ENCODE measurements at regions not wholly inside any gene's neighbourhood (a gene's known extent, or its start where the extent isn't known, plus 50 kb on each side); places are given as distances from the start of the nearest gene placed in this dataset.

DNA sequence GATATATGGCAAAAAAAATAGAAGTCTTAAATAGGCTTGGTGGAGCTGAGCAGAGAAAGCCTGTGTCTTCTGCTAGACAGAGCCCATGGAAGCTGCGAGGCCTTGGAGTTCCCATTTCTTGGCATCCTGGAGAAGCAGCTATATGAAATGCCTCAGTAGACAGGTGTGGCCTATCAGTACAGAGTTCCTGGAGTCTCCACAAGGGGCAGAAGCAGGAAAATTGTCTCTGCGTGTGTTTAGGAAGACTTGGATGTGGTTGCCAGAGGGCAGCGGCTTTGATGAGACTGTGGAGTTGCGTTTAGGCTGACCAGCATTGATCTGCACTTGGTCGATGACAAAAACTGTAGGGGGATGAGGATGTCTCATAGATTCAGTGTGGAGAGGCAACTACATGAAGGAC is 334.5 kb upstream of the SEL1L start:
- no peak for DNase-seq
- TF ChIP-seq GATA1 (IDR thresholded peaks at IDR 0.05; ENCODE audit: low read depth, low read length) (no peak), POLR2A (IDR thresholded peaks at IDR 0.05; ENCODE audit: low read length) (no peak)

DNA sequence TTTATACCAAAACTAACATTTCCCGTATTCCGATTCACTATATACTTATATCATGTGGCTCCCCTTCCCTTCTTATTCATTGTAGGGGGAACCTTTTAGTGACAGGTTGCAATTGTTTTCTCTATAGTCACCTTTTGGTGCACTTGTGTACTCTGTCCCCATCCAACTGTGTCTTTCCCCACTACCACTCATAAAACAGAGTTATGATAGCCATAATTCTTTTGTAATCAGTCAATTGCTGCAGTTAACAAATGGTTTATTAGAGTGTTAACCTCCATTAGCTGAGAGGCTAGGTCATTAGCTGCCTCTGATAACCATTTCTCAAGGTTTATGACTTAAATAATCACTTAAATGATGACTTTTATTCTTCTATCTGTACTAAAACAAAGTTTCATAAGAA is 338.1 kb upstream of the SEL1L start:
- DNase-seq: no peak
- no peak for TF ChIP-seq POLR2A (IDR thresholded peaks at IDR 0.05; ENCODE audit: low read length)
- no peak for TF ChIP-seq GATA1 (IDR thresholded peaks at IDR 0.05; ENCODE audit: low read depth, low read length)

DNA sequence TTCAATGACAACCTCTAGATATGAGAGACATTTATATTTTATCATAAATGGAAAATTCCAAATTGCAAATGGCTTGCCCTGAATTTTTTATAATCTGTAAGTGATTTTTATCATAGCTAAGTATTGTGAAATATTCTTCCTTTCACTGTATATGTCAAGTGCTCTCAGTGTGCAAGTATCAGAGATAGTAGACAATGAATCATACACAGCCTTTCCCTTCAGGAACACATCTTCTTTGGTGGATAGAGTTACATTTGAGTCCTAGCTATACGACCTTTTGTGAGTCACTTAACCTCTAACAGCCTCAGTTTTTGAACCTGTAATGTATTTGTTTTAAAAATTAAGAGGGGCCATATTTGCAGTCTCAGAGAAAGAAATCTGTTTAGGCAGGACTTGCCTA is 350.7 kb upstream of the SEL1L start:
- no peak for DNase-seq
- TF ChIP-seq GATA1 (IDR thresholded peaks at IDR 0.05; ENCODE audit: low read depth, low read length) (no peak), POLR2A (IDR thresholded peaks at IDR 0.05; ENCODE audit: low read length) (no peak)

DNA sequence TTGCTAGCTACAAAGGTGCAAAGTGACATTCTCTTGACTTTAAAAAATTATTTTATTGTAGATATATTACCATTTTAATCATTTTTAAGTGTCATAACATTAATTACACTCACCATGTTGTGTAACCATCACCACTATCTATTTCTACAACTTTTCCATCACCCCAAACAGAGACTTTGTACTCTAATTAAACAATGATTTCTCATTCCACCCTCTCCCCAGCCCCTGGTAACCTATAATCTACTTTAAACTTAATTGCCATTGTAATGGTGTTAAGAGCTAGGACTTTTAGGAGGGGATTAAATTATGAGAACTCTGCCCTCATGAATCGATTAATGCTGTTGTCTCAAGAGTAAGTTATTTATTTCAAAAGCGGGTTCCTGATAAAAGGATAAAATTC is 352.9 kb upstream of the SEL1L start:
- DNase-seq: no peak
- no peak for TF ChIP-seq GATA1 (IDR thresholded peaks at IDR 0.05; ENCODE audit: low read depth, low read length)
- no peak for TF ChIP-seq POLR2A (IDR thresholded peaks at IDR 0.05; ENCODE audit: low read length)

DNA sequence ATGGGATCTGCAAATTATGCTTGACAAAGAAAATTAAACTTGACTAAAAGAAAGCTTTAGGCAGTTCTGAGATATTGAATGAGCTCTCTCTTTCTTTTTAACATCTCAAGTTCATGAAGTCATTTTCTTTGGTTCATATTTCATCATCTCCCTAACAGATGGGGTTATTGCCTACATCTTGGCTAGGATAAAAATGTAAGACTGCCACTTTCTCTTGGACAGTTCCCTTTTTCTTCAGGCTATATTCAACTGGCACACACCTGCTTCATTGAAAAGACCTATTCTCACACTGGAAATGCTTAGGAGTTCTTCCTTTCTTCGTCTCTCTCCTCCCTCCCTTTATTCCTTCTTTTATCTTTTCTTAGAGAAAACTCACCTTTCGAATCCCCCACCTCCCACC is 355.9 kb upstream of the SEL1L start:
- no peak for DNase-seq
- TF ChIP-seq GATA1 (IDR thresholded peaks at IDR 0.05; ENCODE audit: low read depth, low read length) (no peak), POLR2A (IDR thresholded peaks at IDR 0.05; ENCODE audit: low read length) (no peak)

DNA sequence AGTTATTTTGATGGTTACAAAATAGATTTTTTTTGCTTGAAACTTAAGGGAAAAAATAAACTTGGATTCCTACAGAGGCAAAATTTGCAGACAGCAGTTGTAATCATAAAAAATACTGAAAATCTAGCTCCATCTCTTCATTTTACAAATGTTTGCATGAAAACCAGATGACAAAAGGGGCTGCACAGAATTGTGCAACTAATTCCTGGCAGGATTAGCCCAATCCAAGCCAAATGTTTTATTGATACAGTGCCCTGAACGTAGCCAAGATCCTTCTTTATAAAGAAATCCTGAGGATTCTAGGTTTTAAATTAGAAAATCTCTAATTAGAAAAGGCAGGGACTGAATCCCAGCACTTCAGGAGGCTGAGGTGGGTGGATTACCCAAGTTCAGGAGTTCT is 356.4 kb upstream of the SEL1L start:
- TF ChIP-seq POLR2A (IDR thresholded peaks at IDR 0.05; ENCODE audit: low read length) (no peak), GATA1 (IDR thresholded peaks at IDR 0.05; ENCODE audit: low read depth, low read length) (no peak)
- no peak for DNase-seq

DNA sequence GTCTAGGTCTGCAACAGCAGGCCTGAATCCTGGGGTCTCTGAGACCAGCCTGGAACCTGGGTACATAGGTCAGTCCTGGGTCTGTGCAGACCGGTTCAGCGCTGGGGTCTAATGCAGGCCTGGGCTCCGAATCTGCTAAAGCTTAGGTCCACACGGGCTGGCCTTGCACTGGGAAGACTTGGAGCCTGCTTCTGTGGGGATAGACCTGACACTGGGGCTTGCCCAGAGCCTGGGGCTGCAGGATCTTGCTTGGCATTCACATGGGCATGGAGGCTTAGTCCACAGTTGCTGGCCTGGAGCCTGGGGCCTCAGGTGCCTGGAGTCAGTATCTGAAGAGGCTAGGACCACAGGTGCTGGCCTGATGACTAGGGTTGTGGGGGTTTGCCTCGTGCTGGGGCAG is 369.8 kb upstream of the SEL1L start:
- DNase-seq: no peak
- no peak for TF ChIP-seq POLR2A (IDR thresholded peaks at IDR 0.05; ENCODE audit: low read length)

DNA sequence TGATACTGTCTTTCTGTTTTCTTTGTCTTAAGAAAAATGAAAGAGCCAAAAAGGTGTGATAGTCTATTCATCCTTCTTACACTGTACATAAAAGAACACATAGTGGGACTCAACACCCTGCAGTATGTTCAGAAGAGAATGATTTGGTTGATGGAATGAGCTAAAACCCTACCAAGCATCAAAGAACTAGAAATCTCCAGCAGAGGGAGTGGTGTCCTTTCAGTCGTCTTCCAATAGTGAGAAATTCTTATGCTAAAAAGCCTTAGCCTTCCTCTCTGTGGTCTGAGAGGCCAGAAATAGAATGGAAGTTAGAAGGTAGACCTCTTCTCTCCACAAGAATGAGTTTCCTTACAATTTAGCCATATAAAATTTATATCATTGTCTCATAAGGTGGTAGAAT is 393.4 kb upstream of the SEL1L start:
- TF ChIP-seq POLR2A (IDR thresholded peaks at IDR 0.05; ENCODE audit: low read length): no peak
- no peak for TF ChIP-seq GATA1 (IDR thresholded peaks at IDR 0.05; ENCODE audit: low read depth, low read length)
- DNase-seq: no peak

DNA sequence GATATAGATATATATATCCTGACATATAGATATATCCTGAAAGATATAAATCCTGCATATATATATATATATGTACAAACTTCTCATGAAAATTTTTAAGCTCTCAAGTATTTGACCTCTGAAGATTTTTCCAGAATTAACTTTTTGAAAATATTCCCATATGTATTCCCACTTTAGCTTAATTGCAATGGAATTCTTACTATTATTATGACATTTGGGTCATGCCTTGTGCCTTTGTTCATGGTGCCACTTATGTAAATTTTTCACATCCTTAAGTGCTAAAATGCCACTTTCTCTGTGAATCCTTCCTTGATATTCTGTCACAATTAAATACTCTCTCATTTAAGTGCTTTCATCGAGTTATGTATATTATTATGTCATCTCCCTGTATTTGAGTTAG is 398.2 kb upstream of the SEL1L start:
- no peak for DNase-seq
- TF ChIP-seq POLR2A (IDR thresholded peaks at IDR 0.05; ENCODE audit: low read length): no peak
- no peak for TF ChIP-seq GATA1 (IDR thresholded peaks at IDR 0.05; ENCODE audit: low read depth, low read length)

DNA sequence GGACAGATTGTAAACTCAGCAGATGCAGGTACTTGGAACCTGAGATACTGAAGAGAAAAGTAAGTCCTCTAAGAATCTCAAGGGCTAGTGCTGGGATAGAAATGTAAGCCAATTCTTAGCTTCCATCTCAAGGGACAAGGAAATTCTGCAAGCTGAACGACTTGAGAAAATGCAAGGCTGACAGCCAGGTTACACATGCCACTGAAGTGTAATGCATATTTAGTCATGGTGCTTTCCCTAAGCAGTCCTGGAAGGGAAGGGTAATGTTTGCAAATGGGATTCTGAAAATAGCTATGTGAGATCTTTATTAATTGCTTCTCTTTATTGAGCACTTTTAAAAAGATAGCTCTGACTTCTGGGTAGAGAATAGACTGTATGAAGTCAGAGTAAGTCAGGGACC is 402.7 kb upstream of the SEL1L start:
- TF ChIP-seq POLR2A (IDR thresholded peaks at IDR 0.05; ENCODE audit: low read length) (no peak), GATA1 (IDR thresholded peaks at IDR 0.05; ENCODE audit: low read depth, low read length) (no peak)
- no peak for DNase-seq

DNA sequence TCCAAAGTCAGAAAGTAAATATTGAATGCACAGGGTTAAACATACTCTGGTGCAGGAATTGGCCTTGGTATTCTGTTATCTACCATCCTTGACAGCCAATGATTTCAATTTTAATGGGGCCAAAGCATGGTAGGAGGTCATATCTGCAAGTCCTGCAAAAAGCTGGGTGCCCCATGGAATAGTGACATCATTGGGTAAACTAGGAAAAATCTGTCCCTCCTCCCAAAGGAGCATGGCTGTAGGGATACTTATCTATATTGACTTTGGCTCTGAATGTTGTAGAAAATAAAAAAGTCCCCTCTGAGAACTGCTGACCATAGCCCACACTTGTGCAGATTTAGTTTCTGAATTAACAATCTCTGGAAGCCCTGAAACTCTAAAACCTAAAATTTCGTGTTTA is 403.2 kb upstream of the SEL1L start:
- no peak for DNase-seq
- TF ChIP-seq POLR2A (IDR thresholded peaks at IDR 0.05; ENCODE audit: low read length) (no peak), GATA1 (IDR thresholded peaks at IDR 0.05; ENCODE audit: low read depth, low read length) (no peak)

DNA sequence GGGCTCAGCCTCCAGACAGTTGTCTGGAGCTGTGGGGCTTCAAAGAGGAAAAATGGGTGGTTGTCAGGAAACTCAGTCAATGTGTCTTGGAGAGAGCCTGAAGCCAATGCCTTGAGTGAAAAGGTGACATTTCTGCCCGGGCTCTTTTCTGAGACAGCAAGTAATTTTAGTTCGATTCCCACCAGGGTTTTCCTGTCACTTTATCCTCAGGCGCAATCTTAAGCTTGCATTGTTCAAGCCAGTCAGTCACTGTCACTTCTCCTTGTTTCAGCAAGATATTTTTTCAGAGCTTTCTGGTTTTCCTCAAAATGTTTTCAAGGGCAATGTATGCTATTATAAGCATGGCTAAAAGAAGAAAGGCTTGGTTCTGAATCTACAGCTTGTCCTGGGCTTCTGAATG is 404.7 kb upstream of the SEL1L start:
- no peak for DNase-seq
- TF ChIP-seq POLR2A (IDR thresholded peaks at IDR 0.05; ENCODE audit: low read length): no peak
- TF ChIP-seq GATA1 (IDR thresholded peaks at IDR 0.05; ENCODE audit: low read depth, low read length): no peak

DNA sequence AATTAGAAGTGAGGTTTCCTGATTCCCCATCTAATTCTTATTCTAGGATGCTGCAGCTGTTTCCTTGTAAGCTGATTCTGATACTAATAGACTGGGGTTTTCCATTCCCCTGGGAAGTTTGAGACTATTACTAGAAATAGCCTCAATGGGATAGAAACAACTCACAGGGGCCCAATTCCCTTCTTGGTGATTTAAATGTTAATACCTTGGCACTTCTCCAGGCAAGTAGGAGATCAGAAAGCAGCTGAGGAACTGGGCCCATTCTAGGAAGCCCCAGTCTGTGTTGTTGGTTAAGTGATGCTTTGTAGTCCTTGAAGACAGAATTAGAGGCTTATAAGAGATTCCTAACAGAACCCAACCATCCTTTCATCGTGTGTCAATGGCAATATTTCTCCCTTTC is 407.0 kb upstream of the SEL1L start:
- DNase-seq: no peak
- no peak for TF ChIP-seq POLR2A (IDR thresholded peaks at IDR 0.05; ENCODE audit: low read length)
- TF ChIP-seq GATA1 (IDR thresholded peaks at IDR 0.05; ENCODE audit: low read depth, low read length): no peak

DNA sequence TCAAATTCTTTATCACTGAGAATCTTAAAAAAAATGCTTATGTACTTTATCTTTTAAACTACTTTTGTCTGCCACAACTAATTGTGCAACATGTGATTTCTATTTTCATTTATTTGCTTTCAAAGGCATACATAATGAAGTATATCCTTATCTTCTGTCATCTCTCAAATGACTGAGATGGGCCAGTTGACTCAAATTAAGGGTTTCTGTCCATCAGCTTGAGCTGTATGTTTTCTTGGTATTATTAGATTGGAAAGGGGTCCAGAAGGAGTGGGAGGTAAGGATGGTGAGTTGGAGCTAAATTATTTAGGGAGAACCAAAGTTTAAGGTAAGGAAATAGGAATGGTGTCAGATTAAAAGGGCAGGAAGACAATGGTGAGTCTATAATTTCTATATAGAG is 408.4 kb upstream of the SEL1L start:
- DNase-seq: no peak
- TF ChIP-seq POLR2A (IDR thresholded peaks at IDR 0.05; ENCODE audit: low read length) (no peak), GATA1 (IDR thresholded peaks at IDR 0.05; ENCODE audit: low read depth, low read length) (no peak)

DNA sequence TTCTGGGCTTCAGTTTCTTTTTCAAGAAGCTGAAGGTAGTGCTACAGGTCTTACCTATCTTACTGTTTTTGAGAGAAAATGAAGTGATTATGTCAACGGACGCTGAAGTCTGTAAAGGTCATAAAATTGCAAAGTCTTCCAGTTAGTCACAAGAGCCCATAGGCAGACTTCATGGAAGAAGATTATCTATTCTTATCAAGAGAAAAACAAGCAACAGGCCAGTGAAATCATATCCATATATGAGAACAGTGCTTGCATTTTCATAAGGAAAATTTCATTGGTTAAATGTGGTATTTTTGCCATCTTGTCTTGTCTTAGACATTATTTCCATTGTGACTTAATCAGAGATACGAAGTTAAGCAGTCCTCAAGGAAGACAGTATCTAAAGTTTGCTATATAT is 412.7 kb upstream of the SEL1L start:
- no peak for TF ChIP-seq GATA1 (IDR thresholded peaks at IDR 0.05; ENCODE audit: low read depth, low read length)
- TF ChIP-seq POLR2A (IDR thresholded peaks at IDR 0.05; ENCODE audit: low read length): no peak
- no peak for DNase-seq

Data from erythroblast (primary cell).